ENCODE measurements at regions not wholly inside any gene's neighbourhood (a gene's known extent, or its start where the extent isn't known, plus 50 kb on each side); places are given as distances from the start of the nearest gene placed in this dataset.

- TF ChIP-seq CTCF (optimal IDR thresholded peaks at IDR 0.05 in 1 of 3, IDR thresholded peaks at IDR 0.05 in 1 of 3, conservative IDR thresholded peaks at IDR 0.05 in 1 of 3; ENCODE audit: extremely low read depth in 1 of 3, insufficient read depth in 2 of 3, low read length in 3 of 3), result no peak
- TF ChIP-seq EZH2 (IDR thresholded peaks at IDR 0.05; ENCODE audit: low read length), result no peak
These were observed 56.3 kb downstream of the COX7C start for GRCh38 chr5:86674069-86674468.
